ENCODE measurements at regions not wholly inside any gene's neighbourhood (a gene's known extent, or its start where the extent isn't known, plus 50 kb on each side); places are given as distances from the start of the nearest gene placed in this dataset.

DNA sequence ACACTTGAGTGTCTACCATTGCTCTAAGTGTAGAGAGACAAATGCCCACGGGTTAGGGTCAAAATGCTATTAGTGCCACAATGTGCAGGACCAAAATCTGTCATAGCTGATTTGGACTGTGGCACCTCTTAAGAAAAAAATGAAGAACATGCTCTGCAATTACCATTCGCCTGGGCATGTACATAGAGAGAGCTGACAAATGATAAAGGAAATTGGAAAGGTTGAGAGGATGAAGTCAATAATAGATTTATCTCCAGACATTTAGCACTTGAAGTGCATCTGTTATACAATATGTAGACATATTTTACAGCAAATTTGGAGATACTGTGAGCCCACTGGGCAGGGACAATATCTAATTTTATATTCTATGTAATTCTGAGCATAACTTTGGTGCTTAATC lies 804.4 kb downstream of the SATB2 start:
- H3K36me3 Mint-ChIP-seq (ENCODE audit: low read depth), result no peaks in the 10 kb centered on the region
- Histone ChIP-seq H3K4me3 (ENCODE audit: low read length) (no peak overlapping the region), H3K27me3 (ENCODE audit: control insufficient read depth, insufficient read depth, low read length, poor library complexity, severe bottlenecking) (no peaks in the 10 kb centered on the region), H3K36me3 (ENCODE audit: control insufficient read depth, insufficient read depth, low read length) (no peaks in the 10 kb centered on the region), H3K4me1 (ENCODE audit: control insufficient read depth, insufficient read depth, low read length) (no peaks in the 10 kb centered on the region), H3K9ac (ENCODE audit: extremely low read depth, low read length, poor library complexity, severe bottlenecking) (no peak overlapping the region), H3K27ac (ENCODE audit: low read depth, low read length) (no peak overlapping the region), H3K9me3 (ENCODE audit: control insufficient read depth, low read length) (no peaks in the 10 kb centered on the region)
- no peak overlapping the region for H3K27ac Mint-ChIP-seq
- H3K9me3 Mint-ChIP-seq, result no peaks in the 10 kb centered on the region
- H3K27me3 Mint-ChIP-seq (ENCODE audit: insufficient read depth), result no peaks in the 10 kb centered on the region
- DNase-seq, result no peak
- 90 to 92% methylated on average over 2 of the region's 2 CpGs for WGBS, 2 experiments (ENCODE audit: insufficient coverage in 1 of 2, insufficient read length in 1 of 2)
- no peaks in the 10 kb centered on the region for H3K4me1 Mint-ChIP-seq
- TF ChIP-seq, protein P1, sequence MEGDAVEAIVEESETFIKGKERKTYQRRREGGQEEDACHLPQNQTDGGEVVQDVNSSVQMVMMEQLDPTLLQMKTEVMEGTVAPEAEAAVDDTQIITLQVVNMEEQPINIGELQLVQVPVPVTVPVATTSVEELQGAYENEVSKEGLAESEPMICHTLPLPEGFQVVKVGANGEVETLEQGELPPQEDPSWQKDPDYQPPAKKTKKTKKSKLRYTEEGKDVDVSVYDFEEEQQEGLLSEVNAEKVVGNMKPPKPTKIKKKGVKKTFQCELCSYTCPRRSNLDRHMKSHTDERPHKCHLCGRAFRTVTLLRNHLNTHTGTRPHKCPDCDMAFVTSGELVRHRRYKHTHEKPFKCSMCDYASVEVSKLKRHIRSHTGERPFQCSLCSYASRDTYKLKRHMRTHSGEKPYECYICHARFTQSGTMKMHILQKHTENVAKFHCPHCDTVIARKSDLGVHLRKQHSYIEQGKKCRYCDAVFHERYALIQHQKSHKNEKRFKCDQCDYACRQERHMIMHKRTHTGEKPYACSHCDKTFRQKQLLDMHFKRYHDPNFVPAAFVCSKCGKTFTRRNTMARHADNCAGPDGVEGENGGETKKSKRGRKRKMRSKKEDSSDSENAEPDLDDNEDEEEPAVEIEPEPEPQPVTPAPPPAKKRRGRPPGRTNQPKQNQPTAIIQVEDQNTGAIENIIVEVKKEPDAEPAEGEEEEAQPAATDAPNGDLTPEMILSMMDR (conservative IDR thresholded peaks at IDR 0.05), result no peak
- no peak overlapping the region for H3K4me3 Mint-ChIP-seq

DNA sequence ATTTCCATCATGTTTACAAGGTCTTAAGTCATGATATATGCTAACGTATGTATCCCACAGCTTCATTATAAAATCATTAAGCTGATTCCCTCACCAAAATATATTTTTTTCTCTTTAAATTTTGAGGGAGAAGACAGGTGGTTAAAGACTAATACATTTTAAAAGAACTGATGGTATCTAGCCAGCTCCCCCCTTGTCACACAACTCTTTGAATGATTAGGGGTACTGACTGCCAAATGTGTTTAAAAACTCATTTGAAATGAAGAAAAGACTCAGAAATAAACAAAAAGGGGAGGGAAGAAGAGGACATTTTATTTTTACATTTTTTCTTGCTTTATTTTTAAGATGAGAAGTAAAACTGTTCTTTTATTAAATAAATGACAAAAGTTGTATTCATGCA lies 805.3 kb downstream of the SATB2 start:
- WGBS, 2 experiments (ENCODE audit: insufficient coverage in 1 of 2, insufficient read length in 1 of 2), result 93% methylated on average over 1 of the region's 1 CpG; no CpG with 5 or more reads in 1 of the 2 experiments
- no peak for DNase-seq
- no peak overlapping the region for H3K9ac ChIP-seq (ENCODE audit: extremely low read depth, low read length, poor library complexity, severe bottlenecking)
- no peaks in the 10 kb centered on the region for H3K9me3 ChIP-seq (ENCODE audit: control insufficient read depth, low read length)
- Mint-ChIP-seq H3K9me3 (no peaks in the 10 kb centered on the region), H3K36me3 (ENCODE audit: low read depth) (no peaks in the 10 kb centered on the region), H3K4me1 (no peaks in the 10 kb centered on the region), H3K27ac (no peak overlapping the region), H3K27me3 (ENCODE audit: insufficient read depth) (no peaks in the 10 kb centered on the region), H3K4me3 (no peak overlapping the region)
- no peaks in the 10 kb centered on the region for H3K27me3 ChIP-seq (ENCODE audit: control insufficient read depth, insufficient read depth, low read length, poor library complexity, severe bottlenecking)
- TF ChIP-seq, protein P1 (conservative IDR thresholded peaks at IDR 0.05), result no peak
- H3K36me3 ChIP-seq (ENCODE audit: control insufficient read depth, insufficient read depth, low read length), result no peaks in the 10 kb centered on the region
- H3K4me3 ChIP-seq (ENCODE audit: low read length), result no peak overlapping the region
- H3K27ac ChIP-seq (ENCODE audit: low read depth, low read length), result no peak overlapping the region
- no peaks in the 10 kb centered on the region for H3K4me1 ChIP-seq (ENCODE audit: control insufficient read depth, insufficient read depth, low read length)

DNA sequence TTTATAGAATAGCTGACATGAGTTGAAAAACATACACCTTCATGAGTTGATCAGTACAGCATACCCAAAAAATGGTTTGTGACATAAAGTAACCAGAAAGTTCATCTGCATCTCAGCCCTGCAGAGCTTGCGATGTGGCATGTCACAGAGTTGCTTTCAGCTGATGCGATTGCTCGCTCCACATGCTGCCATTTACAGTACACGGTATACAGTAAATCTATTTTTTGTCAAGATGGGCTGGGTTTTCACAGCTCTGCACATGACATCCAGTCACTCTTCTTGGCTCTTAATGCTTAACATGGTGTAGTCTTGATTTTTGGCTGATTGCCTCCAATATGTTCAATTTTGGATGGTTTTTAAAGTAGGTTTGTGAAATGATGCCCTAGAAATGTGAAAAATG lies 811.9 kb downstream of the SATB2 start:
- no peak overlapping the region for H3K9ac ChIP-seq (ENCODE audit: extremely low read depth, low read length, poor library complexity, severe bottlenecking)
- TF ChIP-seq, protein P1 (conservative IDR thresholded peaks at IDR 0.05), result no peak
- H3K4me1 ChIP-seq (ENCODE audit: control insufficient read depth, insufficient read depth, low read length), result no peaks in the 10 kb centered on the region
- H3K36me3 ChIP-seq (ENCODE audit: control insufficient read depth, insufficient read depth, low read length), result no peaks in the 10 kb centered on the region
- H3K4me3 Mint-ChIP-seq, result no peak overlapping the region
- no peaks in the 10 kb centered on the region for H3K4me1 Mint-ChIP-seq
- no peak overlapping the region for H3K4me3 ChIP-seq (ENCODE audit: low read length)
- no peak overlapping the region for H3K27ac ChIP-seq (ENCODE audit: low read depth, low read length)
- H3K36me3 Mint-ChIP-seq (ENCODE audit: low read depth), result no peaks in the 10 kb centered on the region
- no peaks in the 10 kb centered on the region for H3K27me3 ChIP-seq (ENCODE audit: control insufficient read depth, insufficient read depth, low read length, poor library complexity, severe bottlenecking)
- no peaks in the 10 kb centered on the region for H3K9me3 Mint-ChIP-seq
- DNase-seq, result no peak
- H3K27me3 Mint-ChIP-seq (ENCODE audit: insufficient read depth), result no peaks in the 10 kb centered on the region
- WGBS, 2 experiments (ENCODE audit: insufficient coverage in 1 of 2, insufficient read length in 1 of 2), result 95 to 100% methylated on average over 4 of the region's 4 CpGs
- no peak overlapping the region for H3K27ac Mint-ChIP-seq
- H3K9me3 ChIP-seq (ENCODE audit: control insufficient read depth, low read length), result no peaks in the 10 kb centered on the region

Measured in endodermal cell (in vitro differentiated cells).